ENCODE measurements at regions not wholly inside any gene's neighbourhood (a gene's known extent, or its start where the extent isn't known, plus 50 kb on each side); places are given as distances from the start of the nearest gene placed in this dataset.

DNA sequence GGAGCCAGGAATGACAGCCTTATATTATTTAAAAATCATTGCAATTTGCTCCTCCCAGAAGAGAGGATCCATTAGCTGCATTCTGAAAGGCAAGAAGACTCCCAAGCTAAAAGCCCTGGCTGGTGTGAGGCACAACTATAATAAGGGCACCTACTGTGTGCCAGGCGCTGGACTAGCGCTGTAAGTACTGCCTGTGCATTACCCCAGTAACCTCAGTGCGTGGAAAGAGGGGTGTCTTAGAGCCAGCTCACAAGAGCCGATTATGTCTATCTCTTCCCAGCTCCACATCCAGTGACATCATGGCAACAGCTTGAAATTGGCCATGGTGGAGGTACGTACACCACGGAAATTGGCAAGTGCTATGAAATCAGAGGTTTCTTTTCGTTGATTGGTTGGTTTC, 141.7 kb upstream of the IRF2BP2 start:
- no peak for TF ChIP-seq CTCF (conservative IDR thresholded peaks at IDR 0.05; ENCODE audit: low read length)
- TF ChIP-seq EZH2phosphoT487 (IDR thresholded peaks at IDR 0.05; ENCODE audit: borderline replicate concordance, low read depth, low read length) = no peak

Data from OCI-LY7 (cell line).